Midbrain (tissue), 1 donor: ENCODE measurements at regions not wholly inside any gene's neighbourhood (a gene's known extent, or its start where the extent isn't known, plus 50 kb on each side); places are given as distances from the start of the nearest gene placed in this dataset.
"Not testable (repeated sequence)": the region's sequence is repeated elsewhere in the genome, so short reads cannot be mapped to it uniquely, and the experiment has no call there.

ENCODE experiments used
- DNase-seq: peaks from one replicate; lab custom pipeline; 2025; lab: John Stamatoyannopoulos, UW

GRCh38 chr18:26650310-26651268 lies 102.2 kb upstream of the KCTD1 start:
- peak; percentile 69 for DNase-seq

- DNase-seq = no peak
These were observed 100.8 kb upstream of the KCTD1 start for GRCh38 chr18:26649193-26649543.

GRCh38 chr18:26648509-26649192 lies 100.3 kb upstream of the KCTD1 start:
- DNase-seq = no peak

GRCh38 chr18:26646901-26647300 lies 98.5 kb upstream of the KCTD1 start:
- DNase-seq = no peak

GRCh38 chr18:26642440-26643348 lies 94.3 kb upstream of the KCTD1 start:
- no peak for DNase-seq

- no peak for DNase-seq
These were observed 92.2 kb upstream of the KCTD1 start for GRCh38 chr18:26640541-26640940.

- DNase-seq = no peak
These were observed 90.8 kb upstream of the KCTD1 start for GRCh38 chr18:26639149-26639548.

- DNase-seq = no peak
These were observed 89.6 kb upstream of the KCTD1 start for GRCh38 chr18:26637983-26638382.

GRCh38 chr18:26637324-26637723 lies 89.0 kb upstream of the KCTD1 start:
- DNase-seq = no peak

GRCh38 chr18:26635466-26635865 lies 87.1 kb upstream of the KCTD1 start:
- DNase-seq = no peak

- no peak for DNase-seq
These were observed 86.3 kb upstream of the KCTD1 start for GRCh38 chr18:26634631-26635030.

GRCh38 chr18:26631135-26631534 lies 82.8 kb upstream of the KCTD1 start:
- DNase-seq = no peak

GRCh38 chr18:26630596-26630995 lies 82.2 kb upstream of the KCTD1 start:
- no peak for DNase-seq

- no peak for DNase-seq
These were observed 79.7 kb upstream of the KCTD1 start for GRCh38 chr18:26628017-26628416.

GRCh38 chr18:26624443-26624842 lies 76.1 kb upstream of the KCTD1 start:
- DNase-seq = no peak

GRCh38 chr18:26623314-26623713 lies 75.0 kb upstream of the KCTD1 start:
- DNase-seq = not testable (repeated sequence)

GRCh38 chr18:26621161-26622026 lies 73.0 kb upstream of the KCTD1 start:
- DNase-seq = peak; percentile 53

GRCh38 chr18:26619350-26619749 lies 71.0 kb upstream of the KCTD1 start:
- no peak for DNase-seq

- no peak for DNase-seq
These were observed 69.8 kb upstream of the KCTD1 start for GRCh38 chr18:26618135-26618534.

- DNase-seq = no peak
These were observed 68.8 kb upstream of the KCTD1 start for GRCh38 chr18:26617151-26617554.

- no peak for DNase-seq
These were observed 66.0 kb upstream of the KCTD1 start for GRCh38 chr18:26614374-26614773.
